ENCODE measurements at regions not wholly inside any gene's neighbourhood (a gene's known extent, or its start where the extent isn't known, plus 50 kb on each side); places are given as distances from the start of the nearest gene placed in this dataset.

GRCh38 chr11:134780486-134781147 lies 368.6 kb upstream of the B3GAT1 start:
- Histone ChIP-seq H3K27ac (ENCODE audit: low read depth, low read length) (no peak overlapping the region), H3K9me2 (ENCODE audit: insufficient read depth) (no peaks in the 10 kb centered on the region), H3K9ac (ENCODE audit: low read length) (no peak overlapping the region), H3K4me2 (ENCODE audit: low read length) (no peak overlapping the region), H3K79me2 (ENCODE audit: insufficient read depth, low read length) (no peaks in the 10 kb centered on the region), H3K36me3 (ENCODE audit: control insufficient read depth in 1 of 2, insufficient read depth in 2 of 2, low read length in 2 of 2) (no peaks in the 10 kb centered on the region), H2AFZ (ENCODE audit: low read depth, low read length, poor library complexity, severe bottlenecking) (no peak overlapping the region), H3K9me3 (ENCODE audit: control insufficient read depth in 1 of 2, insufficient read depth in 1 of 2, low read depth in 1 of 2, low read length in 2 of 2) (no peaks in the 10 kb centered on the region), H4K20me1 (ENCODE audit: insufficient read depth) (no peaks in the 10 kb centered on the region), H3K4me1 (ENCODE audit: control insufficient read depth in 1 of 2, insufficient read depth in 2 of 2, low read length in 2 of 2) (no peaks in the 10 kb centered on the region), H3K27me3 (ENCODE audit: insufficient read depth, low read length) (peaks cover 73% of the 10 kb centered on the region), H3K4me3 (replicated peaks in 1 of 2; ENCODE audit: low read depth in 1 of 2, low read length in 2 of 2) (no peak overlapping the region)
- TF ChIP-seq RAD21 (IDR thresholded peaks at IDR 0.05; ENCODE audit: low read depth): no peak
- TF ChIP-seq ATF3 (IDR thresholded peaks at IDR 0.05): no peak
- TF ChIP-seq MAX (IDR thresholded peaks at IDR 0.05): no peak
- TF ChIP-seq CBX3 (IDR thresholded peaks at IDR 0.05; ENCODE audit: low read depth): no peak
- TF ChIP-seq TCF7L2 (IDR thresholded peaks at IDR 0.05; ENCODE audit: borderline replicate concordance, extremely low read depth, insufficient read depth, insufficient read length): no peak
- no peak for TF ChIP-seq ZBTB33 (IDR thresholded peaks at IDR 0.05; ENCODE audit: extremely low read depth, insufficient replicate concordance, low read length)
- TF ChIP-seq ZNF274 (IDR thresholded peaks at IDR 0.05; ENCODE audit: low read depth, low read length): no peak
- no peak for TF ChIP-seq SIN3A (IDR thresholded peaks at IDR 0.05; ENCODE audit: low read depth)
- TF ChIP-seq SRF (IDR thresholded peaks at IDR 0.05; ENCODE audit: low read depth): no peak
- TF ChIP-seq FOSL1 (IDR thresholded peaks at IDR 0.05; ENCODE audit: low read depth): no peak
- TF ChIP-seq EZH2 (IDR thresholded peaks at IDR 0.05): no peak
- no peak for TF ChIP-seq YY1 (IDR thresholded peaks at IDR 0.05; ENCODE audit: extremely low read depth, insufficient replicate concordance, low read depth, low read length)
- TF ChIP-seq CTCF (IDR thresholded peaks at IDR 0.05 in 2 of 3, conservative IDR thresholded peaks at IDR 0.05 in 1 of 3; ENCODE audit: borderline replicate concordance in 1 of 3, insufficient read depth in 1 of 3, low read depth in 2 of 3, low read length in 2 of 3): no peak
- no peak for TF ChIP-seq CEBPB (IDR thresholded peaks at IDR 0.05; ENCODE audit: low read depth)
- TF ChIP-seq ELF1 (IDR thresholded peaks at IDR 0.05; ENCODE audit: borderline replicate concordance, low read depth): no peak
- TF ChIP-seq EGR1 (IDR thresholded peaks at IDR 0.05; ENCODE audit: low read depth): no peak
- no peak for TF ChIP-seq JUND (IDR thresholded peaks at IDR 0.05)
- ChIA-PET CTCF (no interaction called here), POLR2A (no interaction called here), RAD21 (ENCODE audit: low non-redundant PET in 1 of 2, low total read pairs in 2 of 2, uncharacterized antibody in 2 of 2, unreplicated experiment in 2 of 2) (no interaction called here)
- intact Hi-C loops (cut with micrococcal nuclease): no loop called here
- BruUV-seq (replicated peaks): no TSS peak
- DNase-seq (ENCODE audit: low read depth, low spot score) (no peak), ATAC-seq (no peak)

Data from HCT116 (cell line).